SK-N-SH (cell line): ENCODE measurements at regions not wholly inside any gene's neighbourhood (a gene's known extent, or its start where the extent isn't known, plus 50 kb on each side); places are given as distances from the start of the nearest gene placed in this dataset.

ENCODE experiments used
- CTCF ChIA-PET: fragments of 300-600, 350-600 bp; formaldehyde crosslinking; extraction: SDS; loops from one replicate; lab custom pipeline; 2021; lab: Yijun Ruan, JAX
- POLR2A ChIA-PET: fragments of 350-600 bp; sonication (Branson Sonifier 250); formaldehyde crosslinking; extraction: SDS; loops from one replicate; lab custom pipeline; 2020; ENCODE audit warnings: antibody characterized with exemption, inconsistent platforms; lab: Yijun Ruan, JAX
- DNase-seq: peaks from one replicate; pipeline ENCODE4 v3.0.0; 2012
- H2AFZ ChIP-seq: fragments of 200-600 bp; sonication (generic); 2 replicates; pipeline ENCODE4 v1.8.1; 2016; ENCODE audit warnings: antibody characterized with exemption, mild to moderate bottlenecking, low read depth
- H3F3A ChIP-seq: fragments of 200-600 bp; sonication (generic); replicated peaks from 2 replicates; pipeline ENCODE3; 2016; ENCODE audit warnings: antibody characterized with exemption, mild to moderate bottlenecking; ENCODE audit not compliant: insufficient read depth
- H3K27ac ChIP-seq, 2 experiments: fragments of 200-500 bp in 1 of 2; fragments of 200-600 bp in 1 of 2; sonication (Bioruptor generic) in 1 of 2; sonication (generic), shearing (Covaris generic) in 1 of 2; 2 replicates each; pipeline versions ENCODE4 v1.5.1 to v1.6.1; 2014 to 2016; ENCODE audit warnings: low read depth in 2 of 2, inconsistent platforms in 1 of 2, low read length in 1 of 2, mild to moderate bottlenecking in 1 of 2, mixed read lengths in 1 of 2
- H3K27me3 ChIP-seq: fragments of 200-600 bp; sonication (generic), shearing (Covaris generic); 2 replicates; pipeline ENCODE4 v1.6.1; 2016; ENCODE audit warnings: mixed run types; ENCODE audit not compliant: insufficient read depth
- H3K36me3 ChIP-seq, 2 experiments: fragments of 200-500 bp in 1 of 2; fragments of 200-600 bp in 1 of 2; sonication (Bioruptor generic) in 1 of 2; sonication (generic) in 1 of 2; replicated peaks in 1 of 2; 2 replicates each; pipeline versions ENCODE3 to v1.5.1; 2014 to 2016; ENCODE audit warnings: low read length in 1 of 2, mild to moderate bottlenecking in 1 of 2; ENCODE audit not compliant: insufficient read depth in 2 of 2, control insufficient read depth in 1 of 2
- H3K4me1 ChIP-seq, 2 experiments: fragments of 200-500 bp in 1 of 2; fragments of 200-600 bp in 1 of 2; sonication (Bioruptor generic) in 1 of 2; sonication (generic), shearing (Covaris generic) in 1 of 2; 2 replicates each; pipeline versions ENCODE4 v1.5.1 to v1.6.1; 2014 to 2016; ENCODE audit warnings: low read depth in 1 of 2, low read length in 1 of 2, mixed run types in 1 of 2; ENCODE audit not compliant: insufficient read depth in 2 of 2, control insufficient read depth in 1 of 2
- H3K4me2 ChIP-seq: fragments of 200-600 bp; sonication (generic), shearing (Covaris generic); 2 replicates; pipeline ENCODE4 v1.6.1; 2017; ENCODE audit warnings: mixed run types
- H3K4me3 ChIP-seq, 2 experiments: fragments of 200-500 bp in 1 of 2; fragments of 200-600 bp in 1 of 2; sonication (Bioruptor generic) in 1 of 2; sonication (generic), shearing (Covaris generic) in 1 of 2; 2 replicates each; pipeline versions ENCODE4 v1.5.1 to v1.8.1; 2014 to 2016; ENCODE audit warnings: low read depth in 2 of 2, inconsistent platforms in 1 of 2, low read length in 1 of 2, mild to moderate bottlenecking in 1 of 2, mixed read lengths in 1 of 2, moderate library complexity in 1 of 2
- H3K79me2 ChIP-seq: fragments of 200-600 bp; sonication (generic); 2 replicates; pipeline ENCODE4 v1.8.1; 2017; ENCODE audit warnings: mild to moderate bottlenecking; ENCODE audit not compliant: insufficient read depth
- H3K9ac ChIP-seq: fragments of 200-600 bp; sonication (generic); 2 replicates; pipeline ENCODE4 v1.6.1; 2017; ENCODE audit warnings: mixed run types
- H3K9me2 ChIP-seq: fragments of 200-600 bp; sonication (generic); 2 replicates; pipeline ENCODE4 v1.6.1; 2017; ENCODE audit warnings: mixed run types
- H3K9me3 ChIP-seq: fragments of 200-600 bp; sonication (generic); 2 replicates; pipeline ENCODE4 v1.6.1; 2017; ENCODE audit warnings: mixed run types, mild to moderate bottlenecking, moderate library complexity
- H4K20me1 ChIP-seq: fragments of 200-600 bp; sonication (generic); 2 replicates; pipeline ENCODE4 v1.6.1; 2017; ENCODE audit warnings: mild to moderate bottlenecking, mixed run types; ENCODE audit not compliant: insufficient read depth
- ELF1 ChIP-seq: IDR thresholded peaks from 2 replicates; pipeline ENCODE4 v1.4.0; 2012
- EZH2phosphoT487 ChIP-seq: fragments of 200-600 bp; sonication (generic); IDR thresholded peaks from 2 replicates; pipeline ENCODE4 v1.6.1; 2017; ENCODE audit warnings: low read depth, mixed run types, mild to moderate bottlenecking, antibody characterized with exemption, moderate library complexity, borderline replicate concordance
- FOSL2 ChIP-seq: IDR thresholded peaks from 2 replicates; pipeline ENCODE4 v1.4.0; 2012; ENCODE audit warnings: low read depth, mild to moderate bottlenecking, moderate library complexity, borderline replicate concordance
- FOXM1 ChIP-seq: IDR thresholded peaks from 2 replicates; pipeline ENCODE4 v1.4.0; 2012; ENCODE audit warnings: low read depth, mild to moderate bottlenecking
- JUND ChIP-seq: IDR thresholded peaks from 2 replicates; pipeline ENCODE4 v1.4.0; 2012
- MAX ChIP-seq: IDR thresholded peaks from 2 replicates; pipeline ENCODE4 v1.4.0; 2012; ENCODE audit warnings: low read depth
- NFIC ChIP-seq: IDR thresholded peaks from 2 replicates; pipeline ENCODE4 v1.4.0; 2012; ENCODE audit warnings: borderline replicate concordance
- NRF1 ChIP-seq: IDR thresholded peaks from 2 replicates; pipeline ENCODE4 v1.6.1; 2012; ENCODE audit warnings: low read depth, mild to moderate bottlenecking, low read length
- PBX3 ChIP-seq: IDR thresholded peaks from 2 replicates; pipeline ENCODE4; 2012
- RAD21 ChIP-seq: IDR thresholded peaks from 2 replicates; pipeline ENCODE4 v1.6.1; 2012; ENCODE audit warnings: mild to moderate bottlenecking, low read length
- SIN3A ChIP-seq: IDR thresholded peaks from 2 replicates; pipeline ENCODE4 v1.6.1; 2012; ENCODE audit warnings: low read depth, mild to moderate bottlenecking, low read length, moderate library complexity, borderline replicate concordance
- SMC3 ChIP-seq: IDR thresholded peaks from 2 replicates; pipeline ENCODE4 v1.6.1; 2012; ENCODE audit warnings: low read depth, low read length, improper control_type of control experiment
- TAF1 ChIP-seq: IDR thresholded peaks from 2 replicates; pipeline ENCODE4 v1.6.1; 2012; ENCODE audit warnings: low read depth, mild to moderate bottlenecking, low read length, moderate library complexity, borderline replicate concordance
- TCF12 ChIP-seq: IDR thresholded peaks from 2 replicates; pipeline ENCODE4 v1.4.0; 2012
- YY1 ChIP-seq: IDR thresholded peaks from 2 replicates; pipeline ENCODE4 v1.4.0; 2012; ENCODE audit warnings: low read depth, mild to moderate bottlenecking
- WGBS: methylation state at CpG from one replicate; pipeline ENCODE4 v1.1.6; 2017; ENCODE audit warnings: low lambda C conversion rate; 5-methylcytosine and 5-hydroxymethylcytosine counted together
- TF ChIP-seq, protein P1 (sequence below): IDR thresholded peaks from 2 replicates; pipeline ENCODE4 v1.4.0; 2012; ENCODE audit warnings: low read depth, borderline replicate concordance
- TF ChIP-seq, protein P2 (sequence below): fragments of 200-600 bp; sonication (generic); IDR thresholded peaks from 2 replicates; pipeline ENCODE4 v1.6.1; 2017; ENCODE audit warnings: antibody characterized with exemption, mild to moderate bottlenecking, moderate library complexity

DNA sequence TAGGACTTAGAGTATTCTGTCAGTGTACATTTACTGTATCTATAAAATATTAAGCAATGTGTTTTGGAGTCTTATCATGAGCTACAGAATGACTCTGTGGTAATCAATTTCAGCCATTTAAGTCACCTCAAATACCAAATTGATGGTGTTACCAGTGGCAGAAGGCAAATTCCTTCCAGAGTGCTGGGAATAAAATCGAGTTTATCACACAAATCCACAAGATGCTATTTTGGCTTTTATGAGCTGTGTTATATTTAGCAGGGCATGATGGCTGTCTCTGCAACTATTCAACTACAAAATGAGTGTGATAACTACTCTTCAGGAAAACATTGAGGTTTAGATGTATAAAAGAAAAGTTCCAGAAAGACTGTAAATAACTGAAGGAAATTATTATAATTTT is 78.2 kb downstream of the AREG start (continued):
- TF ChIP-seq, protein P1, sequence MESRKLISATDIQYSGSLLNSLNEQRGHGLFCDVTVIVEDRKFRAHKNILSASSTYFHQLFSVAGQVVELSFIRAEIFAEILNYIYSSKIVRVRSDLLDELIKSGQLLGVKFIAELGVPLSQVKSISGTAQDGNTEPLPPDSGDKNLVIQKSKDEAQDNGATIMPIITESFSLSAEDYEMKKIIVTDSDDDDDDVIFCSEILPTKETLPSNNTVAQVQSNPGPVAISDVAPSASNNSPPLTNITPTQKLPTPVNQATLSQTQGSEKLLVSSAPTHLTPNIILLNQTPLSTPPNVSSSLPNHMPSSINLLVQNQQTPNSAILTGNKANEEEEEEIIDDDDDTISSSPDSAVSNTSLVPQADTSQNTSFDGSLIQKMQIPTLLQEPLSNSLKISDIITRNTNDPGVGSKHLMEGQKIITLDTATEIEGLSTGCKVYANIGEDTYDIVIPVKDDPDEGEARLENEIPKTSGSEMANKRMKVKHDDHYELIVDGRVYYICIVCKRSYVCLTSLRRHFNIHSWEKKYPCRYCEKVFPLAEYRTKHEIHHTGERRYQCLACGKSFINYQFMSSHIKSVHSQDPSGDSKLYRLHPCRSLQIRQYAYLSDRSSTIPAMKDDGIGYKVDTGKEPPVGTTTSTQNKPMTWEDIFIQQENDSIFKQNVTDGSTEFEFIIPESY: no peak
- TF ChIP-seq PBX3 (no peak), FOXM1 (no peak), NRF1 (no peak), SIN3A (no peak), SMC3 (no peak)

DNA sequence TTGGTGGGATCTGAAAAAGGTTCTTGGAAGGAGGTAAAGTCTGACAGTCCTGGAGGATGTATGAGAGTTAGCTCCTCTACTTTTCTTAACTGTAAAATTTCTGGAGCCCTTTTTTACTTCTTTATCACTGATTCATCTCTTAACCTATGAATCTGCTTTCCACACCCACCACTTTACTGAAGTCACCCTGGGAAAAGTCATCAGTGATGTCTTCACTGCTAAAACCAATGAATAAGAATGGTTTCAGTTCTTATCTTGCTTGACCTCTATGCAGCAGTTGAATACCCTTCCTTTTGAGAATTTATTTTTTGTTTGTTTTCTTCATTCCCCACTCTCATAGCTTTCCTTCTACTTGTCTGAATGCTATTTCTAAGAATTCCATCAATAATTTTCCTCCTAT is 80.0 kb downstream of the AREG start:
- Histone ChIP-seq H3K9me3 (no peaks in the 10 kb centered on the region), H3K36me3 (no peaks in the 10 kb centered on the region), H3K9me2 (no peaks in the 10 kb centered on the region; the same call in 1 of the 2 replicates), H3K79me2 (no peaks in the 10 kb centered on the region), H4K20me1 (no peaks in the 10 kb centered on the region), H3F3A (no peaks in the 10 kb centered on the region), H3K9ac (no peak overlapping the region), H3K27ac (no peak overlapping the region), H3K27me3 (peaks cover 9% of the 10 kb centered on the region; the same call in 1 of the 2 replicates), H3K4me1 (no peaks in the 10 kb centered on the region), H3K4me3 (no peak overlapping the region), H3K4me2 (no peak overlapping the region), H2AFZ (no peak overlapping the region)
- no peak for DNase-seq
- ChIA-PET CTCF (no interaction called here), POLR2A (no interaction called here)
- no peak for TF ChIP-seq FOSL2
- no peak for TF ChIP-seq SMC3
- TF ChIP-seq YY1: no peak
- TF ChIP-seq NRF1: no peak
- no peak for TF ChIP-seq RAD21
- TF ChIP-seq MAX: no peak
- TF ChIP-seq, protein P1: no peak

DNA sequence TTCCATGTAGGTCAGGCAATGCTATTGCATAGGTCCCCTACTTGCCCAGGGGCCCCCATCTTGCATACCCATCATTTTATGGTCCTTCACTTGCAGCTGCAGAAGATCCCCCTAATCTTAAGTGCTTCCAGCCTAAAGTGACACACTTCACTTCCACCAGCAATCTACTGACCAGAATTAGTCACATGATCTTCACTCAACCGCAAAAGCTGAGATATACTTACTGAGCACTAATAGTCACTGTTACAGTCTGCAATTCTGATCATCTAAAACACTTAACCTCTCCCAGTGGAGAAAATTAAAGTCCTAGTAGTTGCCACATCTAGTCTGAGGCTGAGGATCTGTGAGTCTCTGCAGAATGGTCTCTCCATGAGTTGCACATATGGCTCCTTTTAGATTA is 82.1 kb downstream of the AREG start:
- DNase-seq: no peak
- Histone ChIP-seq H3K79me2 (no peaks in the 10 kb centered on the region), H3K9me3 (no peaks in the 10 kb centered on the region), H3K4me1 (no peaks in the 10 kb centered on the region), H3K27me3 (peaks cover 23% of the 10 kb centered on the region; the same call in 1 of the 2 replicates), H3K9ac (no peak overlapping the region), H2AFZ (no peak overlapping the region), H3K27ac (no peak overlapping the region), H4K20me1 (no peaks in the 10 kb centered on the region), H3F3A (no peaks in the 10 kb centered on the region), H3K36me3 (no peaks in the 10 kb centered on the region), H3K4me3 (no peak overlapping the region), H3K4me2 (no peak overlapping the region), H3K9me2 (no peaks in the 10 kb centered on the region; the same call in 1 of the 2 replicates)
- ChIA-PET POLR2A (no interaction called here), CTCF (no interaction called here)
- 5% methylated on average over 1 of the region's 1 CpG for WGBS
- TF ChIP-seq, protein P2, sequence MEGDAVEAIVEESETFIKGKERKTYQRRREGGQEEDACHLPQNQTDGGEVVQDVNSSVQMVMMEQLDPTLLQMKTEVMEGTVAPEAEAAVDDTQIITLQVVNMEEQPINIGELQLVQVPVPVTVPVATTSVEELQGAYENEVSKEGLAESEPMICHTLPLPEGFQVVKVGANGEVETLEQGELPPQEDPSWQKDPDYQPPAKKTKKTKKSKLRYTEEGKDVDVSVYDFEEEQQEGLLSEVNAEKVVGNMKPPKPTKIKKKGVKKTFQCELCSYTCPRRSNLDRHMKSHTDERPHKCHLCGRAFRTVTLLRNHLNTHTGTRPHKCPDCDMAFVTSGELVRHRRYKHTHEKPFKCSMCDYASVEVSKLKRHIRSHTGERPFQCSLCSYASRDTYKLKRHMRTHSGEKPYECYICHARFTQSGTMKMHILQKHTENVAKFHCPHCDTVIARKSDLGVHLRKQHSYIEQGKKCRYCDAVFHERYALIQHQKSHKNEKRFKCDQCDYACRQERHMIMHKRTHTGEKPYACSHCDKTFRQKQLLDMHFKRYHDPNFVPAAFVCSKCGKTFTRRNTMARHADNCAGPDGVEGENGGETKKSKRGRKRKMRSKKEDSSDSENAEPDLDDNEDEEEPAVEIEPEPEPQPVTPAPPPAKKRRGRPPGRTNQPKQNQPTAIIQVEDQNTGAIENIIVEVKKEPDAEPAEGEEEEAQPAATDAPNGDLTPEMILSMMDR: no peak
- TF ChIP-seq JUND (no peak), EZH2phosphoT487 (no peak), TAF1 (no peak), TCF12 (no peak), SMC3 (no peak), ELF1 (no peak), YY1 (no peak), FOXM1 (no peak), NFIC (no peak), FOSL2 (no peak)
- TF ChIP-seq, protein P1: no peak
